PC-3 (cell line): ENCODE measurements at regions not wholly inside any gene's neighbourhood (a gene's known extent, or its start where the extent isn't known, plus 50 kb on each side); places are given as distances from the start of the nearest gene placed in this dataset.

Experiments used
- ATAC-seq: fragments of 200-7000 bp; cut with Tn5 transposase; 2 replicates; pipeline ENCODE4 v1.9.1; 2020; ENCODE audit warnings: mild to moderate bottlenecking, moderate library complexity
- BruUV-seq: library from RNA; stranded (reverse); fragments of 400-500 nt; replicated peaks from 2 replicates; lab custom pipeline; 2021; lab: Mats Ljungman, UMichigan
- CTCF ChIA-PET: fragments of 300-600 bp; sonication (Branson Sonifier 250); formaldehyde crosslinking; loops from one replicate; lab custom pipeline; 2022; ENCODE audit warnings: antibody characterized with exemption; lab: Charles Lee
- POLR2A ChIA-PET: fragments of 300-600 bp; sonication (Branson Sonifier 250); formaldehyde crosslinking; loops from one replicate; lab custom pipeline; 2022; ENCODE audit warnings: antibody characterized with exemption; ENCODE audit not compliant: unreplicated experiment; lab: Charles Lee
- DNase-seq: peaks from one replicate; pipeline ENCODE4 v3.0.0-alpha.2; 2015
- H2AFZ ChIP-seq: fragments of 300-600 bp; sonication (generic); 2 replicates; pipeline ENCODE4 v1.6.0; 2016; ENCODE audit warnings: antibody characterized with exemption, low read length
- H3F3A ChIP-seq: fragments of 300-600 bp; sonication (generic); one replicate; pipeline ENCODE4 v1.6.0; 2017; ENCODE audit warnings: antibody characterized with exemption, low read length, control low read depth, mild to moderate bottlenecking; ENCODE audit not compliant: unreplicated experiment
- H3K27ac ChIP-seq: fragments of 300-600 bp; sonication (generic); 2 replicates; pipeline ENCODE4 v1.5.1; 2016; ENCODE audit warnings: mild to moderate bottlenecking, low read length
- H3K27me3 ChIP-seq: fragments of 300-600 bp; sonication (generic); 2 replicates; pipeline ENCODE4 v1.6.1; 2016; ENCODE audit warnings: low read length, mixed read lengths
- H3K36me3 ChIP-seq: fragments of 300-600 bp; sonication (generic); 2 replicates; pipeline ENCODE4 v1.6.1; 2016; ENCODE audit warnings: low read depth, mixed run types, low read length, mixed read lengths
- H3K4me1 ChIP-seq: fragments of 300-600 bp; sonication (generic); 2 replicates; pipeline ENCODE4 v1.5.1; 2016; ENCODE audit warnings: low read length; ENCODE audit not compliant: insufficient read depth
- H3K4me2 ChIP-seq: fragments of 300-600 bp; sonication (generic); 2 replicates; pipeline ENCODE4 v1.6.0; 2016; ENCODE audit warnings: low read length
- H3K4me3 ChIP-seq: fragments of 300-600 bp; sonication (generic); 2 replicates; pipeline ENCODE4 v1.5.1; 2016; ENCODE audit warnings: mild to moderate bottlenecking, low read length, mixed read lengths
- H3K79me2 ChIP-seq: fragments of 300-600 bp; sonication (generic); 2 replicates; pipeline ENCODE4 v1.6.1; 2017; ENCODE audit warnings: low read length, mixed read lengths
- H3K9ac ChIP-seq: fragments of 300-600 bp; sonication (generic); 2 replicates; pipeline ENCODE4 v1.6.0; 2016; ENCODE audit warnings: mild to moderate bottlenecking, low read length
- H3K9me2 ChIP-seq: fragments of 300-600 bp; sonication (generic); replicated peaks from 2 replicates; pipeline ENCODE4 v1.6.1; 2016; ENCODE audit warnings: mixed run types, low read length, mixed read lengths
- H3K9me3 ChIP-seq: fragments of 300-600 bp; sonication (generic); 2 replicates; pipeline ENCODE4 v1.6.1; 2016; ENCODE audit warnings: low read length, mixed read lengths
- H4K20me1 ChIP-seq: fragments of 300-600 bp; sonication (generic); 2 replicates; pipeline ENCODE4 v1.6.1; 2016; ENCODE audit warnings: low read length, mixed read lengths
- EZH2 ChIP-seq: fragments of 300-600 bp; sonication (generic); IDR thresholded peaks from one replicate; pipeline ENCODE4 v1.6.1; 2017; ENCODE audit warnings: antibody characterized with exemption, mild to moderate bottlenecking, low read length; ENCODE audit not compliant: unreplicated experiment
- EZH2phosphoT487 ChIP-seq: fragments of 300-600 bp; sonication (generic); IDR thresholded peaks from 2 replicates; pipeline ENCODE4 v1.6.1; 2018; ENCODE audit warnings: mild to moderate bottlenecking, antibody characterized with exemption, low read length, borderline replicate concordance
- intact Hi-C: fragments of 100-400 bp; cut with micrococcal nuclease; formaldehyde crosslinking; loops from 2 replicates; pipeline ENCODE4 v1.9.0; 2023
- TF ChIP-seq, protein P1 (sequence below): fragments of 300-600 bp; sonication (generic); conservative IDR thresholded peaks from 2 replicates; pipeline ENCODE4 v1.5.1; 2017; ENCODE audit warnings: antibody characterized with exemption, low read depth, mild to moderate bottlenecking, low read length

DNA sequence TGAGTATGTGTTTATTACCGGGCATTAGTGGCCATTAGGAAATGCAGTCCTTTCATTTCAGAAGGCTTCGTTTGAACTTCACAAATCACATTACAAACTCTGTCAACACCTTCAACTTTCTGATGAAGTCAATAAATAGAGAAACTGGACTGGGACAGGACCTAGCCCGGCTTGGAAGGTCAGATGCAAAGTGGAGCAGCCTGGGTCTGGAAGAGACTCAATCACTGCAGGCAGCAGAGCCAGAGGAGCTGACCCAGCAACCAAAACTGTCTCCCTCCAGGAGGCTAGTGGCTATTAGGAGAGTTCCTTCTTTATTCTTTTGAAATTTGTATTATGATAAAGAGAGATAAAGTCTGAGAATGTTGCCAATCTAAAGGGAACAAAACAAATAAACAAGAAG is 167.2 kb upstream of the SPOPL start:
- no peak overlapping the region for H3K4me2 ChIP-seq
- POLR2A ChIA-PET: no interaction called here
- CTCF ChIA-PET: no interaction called here
- H3K9me3 ChIP-seq: no peaks in the 10 kb centered on the region
- no peaks in the 10 kb centered on the region for H3K79me2 ChIP-seq
- TF ChIP-seq, protein P1, sequence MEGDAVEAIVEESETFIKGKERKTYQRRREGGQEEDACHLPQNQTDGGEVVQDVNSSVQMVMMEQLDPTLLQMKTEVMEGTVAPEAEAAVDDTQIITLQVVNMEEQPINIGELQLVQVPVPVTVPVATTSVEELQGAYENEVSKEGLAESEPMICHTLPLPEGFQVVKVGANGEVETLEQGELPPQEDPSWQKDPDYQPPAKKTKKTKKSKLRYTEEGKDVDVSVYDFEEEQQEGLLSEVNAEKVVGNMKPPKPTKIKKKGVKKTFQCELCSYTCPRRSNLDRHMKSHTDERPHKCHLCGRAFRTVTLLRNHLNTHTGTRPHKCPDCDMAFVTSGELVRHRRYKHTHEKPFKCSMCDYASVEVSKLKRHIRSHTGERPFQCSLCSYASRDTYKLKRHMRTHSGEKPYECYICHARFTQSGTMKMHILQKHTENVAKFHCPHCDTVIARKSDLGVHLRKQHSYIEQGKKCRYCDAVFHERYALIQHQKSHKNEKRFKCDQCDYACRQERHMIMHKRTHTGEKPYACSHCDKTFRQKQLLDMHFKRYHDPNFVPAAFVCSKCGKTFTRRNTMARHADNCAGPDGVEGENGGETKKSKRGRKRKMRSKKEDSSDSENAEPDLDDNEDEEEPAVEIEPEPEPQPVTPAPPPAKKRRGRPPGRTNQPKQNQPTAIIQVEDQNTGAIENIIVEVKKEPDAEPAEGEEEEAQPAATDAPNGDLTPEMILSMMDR: no peak
- no peak for TF ChIP-seq EZH2
- no peak for TF ChIP-seq EZH2phosphoT487
- no peaks in the 10 kb centered on the region for H3K27me3 ChIP-seq
- H3K36me3 ChIP-seq: no peaks in the 10 kb centered on the region
- intact Hi-C loops: loop anchor here (5.0 kb wide), 1 partner anchor 57 kb away; no protein-coding TSS in a partner anchor
- H4K20me1 ChIP-seq: no peaks in the 10 kb centered on the region
- no TSS peak for BruUV-seq
- no peak overlapping the region for H3K4me3 ChIP-seq
- DNase-seq (no peak), ATAC-seq (no peak)
- H2AFZ ChIP-seq: no peak overlapping the region
- no peaks in the 10 kb centered on the region for H3F3A ChIP-seq
- H3K9me2 ChIP-seq: no peaks in the 10 kb centered on the region
- H3K27ac ChIP-seq: no peak overlapping the region
- H3K9ac ChIP-seq: no peak overlapping the region
- H3K4me1 ChIP-seq: no peaks in the 10 kb centered on the region

DNA sequence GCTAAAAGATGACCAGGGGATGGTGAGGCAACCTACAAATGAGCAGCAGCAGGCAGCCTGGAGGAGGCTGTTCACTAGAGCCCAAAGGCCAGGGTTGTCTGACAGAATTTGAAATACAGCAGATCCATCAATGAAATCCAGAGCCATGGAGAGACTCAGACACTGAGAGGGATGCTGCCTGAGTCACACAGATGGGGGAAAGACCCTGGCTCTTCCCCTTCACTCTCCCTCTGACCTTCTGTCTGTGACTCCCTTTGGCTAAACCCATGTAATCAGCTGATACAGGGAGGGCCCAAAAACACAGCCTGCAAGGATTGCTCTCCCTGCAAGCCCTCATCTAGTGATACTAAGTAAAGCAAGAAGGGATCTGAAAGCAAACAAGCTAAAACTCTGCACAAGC is 166.5 kb upstream of the SPOPL start:
- H3K27me3 ChIP-seq: no peaks in the 10 kb centered on the region
- H3K9ac ChIP-seq: no peak overlapping the region
- no peaks in the 10 kb centered on the region for H3K79me2 ChIP-seq
- intact Hi-C loops: no loop called here
- H3K9me3 ChIP-seq: no peaks in the 10 kb centered on the region
- H3K4me3 ChIP-seq: no peak overlapping the region
- H3K27ac ChIP-seq: no peak overlapping the region
- BruUV-seq: no TSS peak
- ATAC-seq (no peak), DNase-seq (no peak)
- no peaks in the 10 kb centered on the region for H3K4me1 ChIP-seq
- no peak for TF ChIP-seq EZH2
- TF ChIP-seq, protein P1: no peak
- no peak for TF ChIP-seq EZH2phosphoT487
- H3K9me2 ChIP-seq: no peaks in the 10 kb centered on the region
- no peak overlapping the region for H2AFZ ChIP-seq
- no peaks in the 10 kb centered on the region for H3F3A ChIP-seq
- no peaks in the 10 kb centered on the region for H3K36me3 ChIP-seq
- POLR2A ChIA-PET: no interaction called here
- H4K20me1 ChIP-seq: no peaks in the 10 kb centered on the region
- CTCF ChIA-PET: no interaction called here
- H3K4me2 ChIP-seq: no peak overlapping the region

DNA sequence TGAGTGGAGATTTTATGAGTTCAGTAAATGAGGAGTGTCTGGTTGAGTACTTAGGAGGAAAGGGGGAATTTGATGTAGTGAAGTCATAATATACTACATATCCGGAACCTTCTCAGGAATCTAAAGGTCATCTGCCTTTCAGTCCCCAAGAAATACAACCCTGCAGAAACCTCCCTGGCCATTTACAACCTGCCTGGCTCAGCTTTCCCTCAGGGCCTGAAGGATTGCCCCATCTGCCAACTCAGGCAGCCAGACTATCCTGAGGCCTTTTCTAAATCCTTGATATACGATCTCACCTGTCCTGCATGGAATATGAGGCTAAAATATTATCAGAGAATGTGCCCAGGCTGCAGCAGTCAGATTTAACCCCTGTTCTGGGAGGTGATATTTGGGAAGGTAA is 165.4 kb upstream of the SPOPL start:
- Histone ChIP-seq H4K20me1 (no peaks in the 10 kb centered on the region), H3K27me3 (no peaks in the 10 kb centered on the region), H3K27ac (no peak overlapping the region), H2AFZ (no peak overlapping the region), H3K4me3 (no peak overlapping the region), H3K9ac (no peak overlapping the region), H3F3A (no peaks in the 10 kb centered on the region), H3K9me2 (no peaks in the 10 kb centered on the region), H3K79me2 (no peaks in the 10 kb centered on the region), H3K9me3 (no peaks in the 10 kb centered on the region), H3K4me1 (no peaks in the 10 kb centered on the region), H3K36me3 (no peaks in the 10 kb centered on the region), H3K4me2 (no peak overlapping the region)
- no TSS peak for BruUV-seq
- POLR2A ChIA-PET: no interaction called here
- no peak for DNase-seq
- intact Hi-C loops: no loop called here
- no peak for ATAC-seq
- TF ChIP-seq EZH2 (no peak), EZH2phosphoT487 (no peak)
- TF ChIP-seq, protein P1: no peak
- CTCF ChIA-PET: no interaction called here
